GM23338 (cell line): ENCODE measurements at regions not wholly inside any gene's neighbourhood (a gene's known extent, or its start where the extent isn't known, plus 50 kb on each side); places are given as distances from the start of the nearest gene placed in this dataset.

Experiments used
- ATAC-seq: fragments of 200-7000 bp; cut with Tn5 transposase; 3 replicates; pipeline ENCODE4 v1.9.1; 2020
- DNase-seq: peaks from one replicate; pipeline ENCODE4 v3.0.0-alpha.2; 2015; ENCODE audit warnings: low spot score
- H2AFZ ChIP-seq: fragments of 200-600 bp; sonication (generic); 2 replicates; pipeline ENCODE4 v1.8.0; 2016; ENCODE audit warnings: antibody characterized with exemption, mild to moderate bottlenecking, moderate library complexity
- H3F3A ChIP-seq: fragments of 200-600 bp; sonication (generic); replicated peaks from 2 replicates; pipeline ENCODE4 v1.8.0; 2017; ENCODE audit warnings: antibody characterized with exemption, mixed run types, low read depth
- H3K27ac ChIP-seq: fragments of 200-600 bp; sonication (generic); 2 replicates; pipeline ENCODE4 v1.6.1; 2016; ENCODE audit warnings: low read depth
- H3K27me3 ChIP-seq: fragments of 200-600 bp; sonication (generic); 2 replicates; pipeline ENCODE4 v1.8.0; 2016; ENCODE audit warnings: mild to moderate bottlenecking, mixed run types, moderate library complexity; ENCODE audit not compliant: insufficient read depth
- H3K36me3 ChIP-seq: fragments of 200-600 bp; sonication (generic); 2 replicates; pipeline ENCODE4 v1.8.0; 2016; ENCODE audit warnings: mild to moderate bottlenecking; ENCODE audit not compliant: insufficient read depth
- H3K4me1 ChIP-seq: fragments of 200-600 bp; sonication (generic); 2 replicates; pipeline ENCODE4 v1.8.0; 2016; ENCODE audit warnings: mild to moderate bottlenecking, moderate library complexity; ENCODE audit not compliant: insufficient read depth
- H3K4me2 ChIP-seq: fragments of 200-600 bp; sonication (generic); 2 replicates; pipeline ENCODE4 v1.7.1; 2017; ENCODE audit warnings: mixed run types
- H3K4me3 ChIP-seq: fragments of 200-600 bp; sonication (generic); 2 replicates; pipeline ENCODE4 v1.6.1; 2016; ENCODE audit warnings: mixed run types
- H3K79me2 ChIP-seq: fragments of 200-600 bp; sonication (generic); replicated peaks from 2 replicates; pipeline ENCODE4 v1.8.0; 2017; ENCODE audit warnings: mild to moderate bottlenecking; ENCODE audit not compliant: insufficient read depth
- H3K9me2 ChIP-seq: fragments of 200-600 bp; sonication (generic); 2 replicates; pipeline ENCODE4 v1.8.0; 2017; ENCODE audit not compliant: insufficient read depth
- H4K20me1 ChIP-seq: fragments of 200-600 bp; sonication (generic); replicated peaks from 2 replicates; pipeline ENCODE4 v1.8.0; 2017; ENCODE audit warnings: mild to moderate bottlenecking; ENCODE audit not compliant: insufficient read depth
- H3K27ac Mint-ChIP-seq: 2 replicates; pipeline ENCODE4 v1.8.0; 2020; ENCODE audit warnings: inconsistent platforms, mild to moderate bottlenecking, moderate library complexity, mixed read lengths
- H3K27me3 Mint-ChIP-seq: 3 replicates; pipeline ENCODE4 v1.8.0; 2022; ENCODE audit warnings: low read depth, mild to moderate bottlenecking, moderate library complexity, mixed read lengths, inconsistent platforms; ENCODE audit not compliant: insufficient read depth, poor library complexity
- H3K36me3 Mint-ChIP-seq: 3 replicates; pipeline ENCODE4 v1.8.0; 2021; ENCODE audit warnings: low read depth, mild to moderate bottlenecking, inconsistent platforms, moderate library complexity, mixed read lengths
- H3K4me1 Mint-ChIP-seq: 3 replicates; pipeline ENCODE4 v1.8.0; 2020; ENCODE audit warnings: mild to moderate bottlenecking, inconsistent platforms, mixed read lengths
- H3K4me3 Mint-ChIP-seq: 3 replicates; pipeline ENCODE4 v1.8.0; 2021; ENCODE audit warnings: moderate library complexity, mild to moderate bottlenecking, inconsistent platforms, mixed read lengths
- H3K9me3 Mint-ChIP-seq: 3 replicates; pipeline ENCODE4 v1.8.0; 2020; ENCODE audit warnings: moderate library complexity, mild to moderate bottlenecking, inconsistent platforms, mixed read lengths
- CREB1 ChIP-seq: fragments of 250-450 bp; sonication (Bioruptor Pico); IDR thresholded peaks from 2 replicates; pipeline ENCODE4 v1.5.0; 2020; ENCODE audit warnings: low read depth, mild to moderate bottlenecking, moderate library complexity
- EZH2 ChIP-seq: fragments of 200-600 bp; sonication (generic); IDR thresholded peaks from one replicate; pipeline ENCODE4 v1.8.0; 2017; ENCODE audit warnings: antibody characterized with exemption, mild to moderate bottlenecking, low read depth; ENCODE audit not compliant: unreplicated experiment
- EZH2phosphoT487 ChIP-seq: fragments of 200-600 bp; sonication (generic); IDR thresholded peaks from one replicate; pipeline ENCODE4 v1.8.1; 2018; ENCODE audit warnings: antibody characterized with exemption; ENCODE audit not compliant: unreplicated experiment
- JUNB ChIP-seq: IDR thresholded peaks from one replicate; pipeline ENCODE4 v1.6.1; 2016; ENCODE audit warnings: antibody characterized with exemption; ENCODE audit not compliant: unreplicated experiment
- NANOG ChIP-seq: IDR thresholded peaks from 2 replicates; pipeline ENCODE4 v1.6.1; 2016; ENCODE audit warnings: antibody characterized with exemption, borderline replicate concordance
- POLR2AphosphoS5 ChIP-seq: IDR thresholded peaks from 2 replicates; pipeline ENCODE4 v1.6.1; 2016; ENCODE audit warnings: antibody characterized with exemption, low read depth
- REST ChIP-seq: IDR thresholded peaks from one replicate; pipeline ENCODE4 v1.6.1; 2018; ENCODE audit warnings: antibody characterized with exemption; ENCODE audit not compliant: unreplicated experiment
- STAT1 ChIP-seq: IDR thresholded peaks from one replicate; pipeline ENCODE4 v1.6.1; 2016; ENCODE audit warnings: antibody characterized with exemption; ENCODE audit not compliant: unreplicated experiment
- ZNF114 ChIP-seq: fragments of 250-450 bp; sonication (Bioruptor Pico); IDR thresholded peaks from 2 replicates; pipeline ENCODE4 v1.5.0; 2020; ENCODE audit warnings: mild to moderate bottlenecking, moderate library complexity
- ZNF331 ChIP-seq: fragments of 250-450 bp; sonication (Bioruptor Pico); IDR thresholded peaks from 2 replicates; pipeline ENCODE4 v1.5.0; 2020; ENCODE audit warnings: low read depth, mild to moderate bottlenecking, moderate library complexity
- ZNF462 ChIP-seq: fragments of 250-450 bp; sonication (Bioruptor Pico); IDR thresholded peaks from 2 replicates; pipeline ENCODE4 v1.5.0; 2020; ENCODE audit warnings: mild to moderate bottlenecking, moderate library complexity
- TF ChIP-seq, protein P1 (sequence below), 2 experiments: fragments of 200-600 bp in 1 of 2; sonication (generic) in 1 of 2; conservative IDR thresholded peaks; 2 replicates each; pipeline versions ENCODE4 v1.5.1 to v1.6.1; 2016 to 2017; ENCODE audit warnings: antibody characterized with exemption in 2 of 2, low read depth in 2 of 2, mild to moderate bottlenecking in 2 of 2, moderate library complexity in 1 of 2

- TF ChIP-seq ZNF462 (no peak), ZNF331 (CRISPR knock-in tag) (no peak), NANOG (no peak), ZNF114 (CRISPR knock-in tag) (no peak)
- TF ChIP-seq, protein P1, sequence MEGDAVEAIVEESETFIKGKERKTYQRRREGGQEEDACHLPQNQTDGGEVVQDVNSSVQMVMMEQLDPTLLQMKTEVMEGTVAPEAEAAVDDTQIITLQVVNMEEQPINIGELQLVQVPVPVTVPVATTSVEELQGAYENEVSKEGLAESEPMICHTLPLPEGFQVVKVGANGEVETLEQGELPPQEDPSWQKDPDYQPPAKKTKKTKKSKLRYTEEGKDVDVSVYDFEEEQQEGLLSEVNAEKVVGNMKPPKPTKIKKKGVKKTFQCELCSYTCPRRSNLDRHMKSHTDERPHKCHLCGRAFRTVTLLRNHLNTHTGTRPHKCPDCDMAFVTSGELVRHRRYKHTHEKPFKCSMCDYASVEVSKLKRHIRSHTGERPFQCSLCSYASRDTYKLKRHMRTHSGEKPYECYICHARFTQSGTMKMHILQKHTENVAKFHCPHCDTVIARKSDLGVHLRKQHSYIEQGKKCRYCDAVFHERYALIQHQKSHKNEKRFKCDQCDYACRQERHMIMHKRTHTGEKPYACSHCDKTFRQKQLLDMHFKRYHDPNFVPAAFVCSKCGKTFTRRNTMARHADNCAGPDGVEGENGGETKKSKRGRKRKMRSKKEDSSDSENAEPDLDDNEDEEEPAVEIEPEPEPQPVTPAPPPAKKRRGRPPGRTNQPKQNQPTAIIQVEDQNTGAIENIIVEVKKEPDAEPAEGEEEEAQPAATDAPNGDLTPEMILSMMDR (conservative IDR thresholded peaks at IDR 0.05; ENCODE audit: low read depth in 2 of 2), result no peak
These were observed 57.2 kb upstream of the BBS5 start (continued) for GRCh38 chr2:169422120-169422519.

GRCh38 chr2:169415233-169415748 lies 53.0 kb upstream of the LRP2 start:
- no peaks in the 10 kb centered on the region for H3K9me2 ChIP-seq
- Mint-ChIP-seq H3K27me3 (no peaks in the 10 kb centered on the region), H3K4me3 (no peak overlapping the region), H3K4me1 (no peaks in the 10 kb centered on the region), H3K36me3 (no peaks in the 10 kb centered on the region), H3K9me3 (no peaks in the 10 kb centered on the region), H3K27ac (no peak overlapping the region)
- DNase-seq (no peak), ATAC-seq (no peak)
- H3K4me1 ChIP-seq, result no peaks in the 10 kb centered on the region
- no peaks in the 10 kb centered on the region for H3K27me3 ChIP-seq
- H3K4me3 ChIP-seq, result no peak overlapping the region
- H3K27ac ChIP-seq, result no peak overlapping the region
- H3K79me2 ChIP-seq, result no peaks in the 10 kb centered on the region
- no peaks in the 10 kb centered on the region for H3F3A ChIP-seq
- no peaks in the 10 kb centered on the region for H4K20me1 ChIP-seq
- H3K36me3 ChIP-seq, result no peaks in the 10 kb centered on the region
- H3K4me2 ChIP-seq, result no peak overlapping the region
- peak overlapping the region; percentile 23; the same call in 1 of the 2 replicates for H2AFZ ChIP-seq
- TF ChIP-seq, protein P1 (conservative IDR thresholded peaks at IDR 0.05; ENCODE audit: low read depth in 2 of 2), result no peak
- TF ChIP-seq EZH2phosphoT487, result no peak
- no peak for TF ChIP-seq CREB1 (CRISPR knock-in tag)
- no peak for TF ChIP-seq ZNF331 (CRISPR knock-in tag)
- no peak for TF ChIP-seq STAT1
- no peak for TF ChIP-seq ZNF114 (CRISPR knock-in tag)
- TF ChIP-seq REST, result no peak
- TF ChIP-seq EZH2, result no peak
- no peak for TF ChIP-seq JUNB
- no peak for TF ChIP-seq POLR2AphosphoS5
